Mesenchymal stem cell (in vitro differentiated cells and primary cell): ENCODE measurements at regions not wholly inside any gene's neighbourhood (a gene's known extent, or its start where the extent isn't known, plus 50 kb on each side); places are given as distances from the start of the nearest gene placed in this dataset.

Experiments
- DNase-seq: peaks from one replicate; pipeline ENCODE4 v3.0.0-alpha.2; 2013
- H2AFZ ChIP-seq: one replicate; pipeline ENCODE4 v1.6.1; 2013; ENCODE audit warnings: low read depth, mild to moderate bottlenecking, control low read depth, inconsistent platforms, low read length, moderate library complexity
- H2AK5ac ChIP-seq: 2 replicates; pipeline ENCODE4 v1.6.1; 2013; ENCODE audit warnings: low read length, moderate library complexity, mild to moderate bottlenecking, inconsistent platforms; ENCODE audit not compliant: severe bottlenecking
- H2BK120ac ChIP-seq: one replicate; pipeline ENCODE4 v1.6.1; 2013; ENCODE audit warnings: low read depth, mild to moderate bottlenecking, inconsistent platforms, low read length, moderate library complexity
- H2BK12ac ChIP-seq, 2 experiments: one replicate each; pipeline ENCODE4 v1.6.1; 2013; ENCODE audit warnings: inconsistent platforms in 2 of 2, low read length in 2 of 2, mild to moderate bottlenecking in 2 of 2, moderate library complexity in 2 of 2, control low read depth in 1 of 2
- H2BK15ac ChIP-seq: one replicate; pipeline ENCODE4 v1.6.1; 2013; ENCODE audit warnings: mild to moderate bottlenecking, low read depth, inconsistent platforms; ENCODE audit not compliant: poor library complexity, severe bottlenecking
- H2BK5ac ChIP-seq: 2 replicates; pipeline ENCODE4 v1.6.1; 2013; ENCODE audit warnings: low read depth, mild to moderate bottlenecking, low read length, control low read depth, inconsistent platforms; ENCODE audit not compliant: poor library complexity, severe bottlenecking
- H3K14ac ChIP-seq, 2 experiments: one replicate each; pipeline ENCODE4 v1.6.1; 2013; ENCODE audit warnings: inconsistent platforms in 2 of 2, low read length in 2 of 2, control low read depth in 1 of 2, mild to moderate bottlenecking in 1 of 2, moderate library complexity in 1 of 2
- H3K18ac ChIP-seq, 2 experiments: one replicate each; pipeline ENCODE4 v1.6.1; 2013; ENCODE audit warnings: inconsistent platforms in 2 of 2, low read length in 2 of 2, control low read depth in 1 of 2, low read depth in 1 of 2, mild to moderate bottlenecking in 1 of 2
- H3K23ac ChIP-seq, 2 experiments: one replicate each; pipeline ENCODE4 v1.6.1; 2013; ENCODE audit warnings: inconsistent platforms in 2 of 2, low read length in 2 of 2, mild to moderate bottlenecking in 2 of 2, moderate library complexity in 2 of 2, control low read depth in 1 of 2
- H3K27ac ChIP-seq: 2 replicates; pipeline ENCODE4 v1.5.1; 2013; ENCODE audit warnings: mild to moderate bottlenecking, moderate library complexity, low read length, control low read depth, inconsistent platforms; ENCODE audit not compliant: poor library complexity, severe bottlenecking
- H3K27me3 ChIP-seq, 2 experiments: 2 replicates each; pipeline versions ENCODE4 v1.6.1 to v1.7.0; 2013; ENCODE audit warnings: low read length in 2 of 2, mild to moderate bottlenecking in 2 of 2, moderate library complexity in 2 of 2, control low read depth in 1 of 2, inconsistent platforms in 1 of 2; ENCODE audit not compliant: control insufficient read depth in 1 of 2, insufficient read depth in 1 of 2
- H3K36me3 ChIP-seq, 2 experiments: 2 replicates each; pipeline versions ENCODE4 v1.6.1 to v1.7.0; 2013; ENCODE audit warnings: low read length in 2 of 2, control low read depth in 1 of 2, inconsistent platforms in 1 of 2, low read depth in 1 of 2, mild to moderate bottlenecking in 1 of 2; ENCODE audit not compliant: insufficient read depth in 2 of 2, control insufficient read depth in 1 of 2
- H3K4ac ChIP-seq, 2 experiments: one replicate each; pipeline ENCODE4 v1.6.1; 2013; ENCODE audit warnings: inconsistent platforms in 2 of 2, low read length in 2 of 2, mild to moderate bottlenecking in 2 of 2, moderate library complexity in 2 of 2, control low read depth in 1 of 2, low read depth in 1 of 2
- H3K4me1 ChIP-seq: 2 replicates; pipeline ENCODE4 v1.6.1; 2013; ENCODE audit warnings: low read depth, low read length, control low read depth; ENCODE audit not compliant: control insufficient read depth, insufficient read depth
- H3K4me2 ChIP-seq: 2 replicates; pipeline ENCODE4 v1.6.1; 2013; ENCODE audit warnings: low read length, mild to moderate bottlenecking, inconsistent platforms; ENCODE audit not compliant: poor library complexity, severe bottlenecking
- H3K4me3 ChIP-seq, 2 experiments: 2 replicates each; pipeline versions ENCODE4 v1.5.1 to v1.7.0; 2013; ENCODE audit warnings: low read length in 2 of 2, mild to moderate bottlenecking in 2 of 2, control low read depth in 1 of 2, low read depth in 1 of 2; ENCODE audit not compliant: insufficient read depth in 1 of 2
- H3K79me1 ChIP-seq: replicated peaks from 2 replicates; pipeline ENCODE4 v1.6.1; 2013; ENCODE audit warnings: mild to moderate bottlenecking, control low read depth, low read length, inconsistent platforms; ENCODE audit not compliant: poor library complexity, severe bottlenecking
- H3K9ac ChIP-seq: 2 replicates; pipeline ENCODE4 v1.7.0; 2013; ENCODE audit warnings: mild to moderate bottlenecking, low read length, moderate library complexity
- H3K9me3 ChIP-seq: 2 replicates; pipeline ENCODE4 v1.7.0; 2013; ENCODE audit warnings: mild to moderate bottlenecking, low read length; ENCODE audit not compliant: control insufficient read depth
- H4K8ac ChIP-seq: one replicate; pipeline ENCODE4 v1.6.1; 2013; ENCODE audit warnings: inconsistent platforms, mild to moderate bottlenecking, low read length, moderate library complexity
- H4K91ac ChIP-seq: one replicate; pipeline ENCODE4 v1.6.1; 2013; ENCODE audit warnings: mild to moderate bottlenecking, low read length, inconsistent platforms
- WGBS: methylation state at CpG from one replicate; pipeline ENCODE4 v1.1.7; 2013; ENCODE audit warnings: mixed read lengths; 5-methylcytosine and 5-hydroxymethylcytosine counted together

- Histone ChIP-seq H4K8ac (no peak overlapping the region), H3K9ac (no peak overlapping the region), H3K79me1 (no peaks in the 10 kb centered on the region), H2AFZ (no peak overlapping the region), H2BK120ac (no peak overlapping the region), H3K4me3 (no peak overlapping the region), H3K4me2 (no peak overlapping the region), H2BK15ac (no peak overlapping the region), H3K36me3 (no peaks in the 10 kb centered on the region), H3K27ac (no peak overlapping the region), H3K4me1 (no peaks in the 10 kb centered on the region), H3K23ac (no peak overlapping the region), H3K27me3 (peaks cover 0 to 2% of the 10 kb centered on the region in 2 experiments), H2AK5ac (no peak overlapping the region), H3K18ac (no peak overlapping the region), H3K9me3 (peaks cover 10% of the 10 kb centered on the region), H2BK12ac (no peak overlapping the region), H3K4ac (no peak overlapping the region), H2BK5ac (no peak overlapping the region), H3K14ac (no peak overlapping the region), H4K91ac (no peak overlapping the region)
- DNase-seq = no peak
- WGBS = no CpG with 5 or more reads among the region's 3 CpGs
Measured at GRCh38 chr3:59472541-59472940, 422.7 kb upstream of the CFAP20DC start.

GRCh38 chr3:59469948-59470723 is 420.3 kb upstream of the CFAP20DC start:
- whole genome bisulfite sequencing = 72% methylated on average over 2 of the region's 2 CpGs
- Histone ChIP-seq H3K9me3 (peaks cover 10% of the 10 kb centered on the region), H3K36me3 (no peaks in the 10 kb centered on the region), H2AK5ac (no peak overlapping the region), H3K9ac (no peak overlapping the region), H3K4me3 (no peak overlapping the region), H3K4ac (no peak overlapping the region), H3K4me1 (no peaks in the 10 kb centered on the region), H2BK5ac (no peak overlapping the region), H3K4me2 (no peak overlapping the region), H2AFZ (no peak overlapping the region), H4K91ac (no peak overlapping the region), H2BK15ac (no peak overlapping the region), H3K23ac (no peak overlapping the region), H3K14ac (no peak overlapping the region), H3K18ac (no peak overlapping the region), H2BK12ac (no peak overlapping the region), H4K8ac (no peak overlapping the region), H3K27ac (no peak overlapping the region), H2BK120ac (no peak overlapping the region), H3K79me1 (no peaks in the 10 kb centered on the region), H3K27me3 (no peaks in the 10 kb centered on the region)
- no peak for DNase-seq

GRCh38 chr3:59467476-59467875 is 417.7 kb upstream of the CFAP20DC start:
- no peak overlapping the region for H3K9ac ChIP-seq
- WGBS = 96% methylated on average over 2 of the region's 4 CpGs

GRCh38 chr3:59464187-59464586 is 414.4 kb upstream of the CFAP20DC start:
- no peak overlapping the region for H4K91ac ChIP-seq

More at GRCh38 chr3:59467476-59467875, 417.7 kb upstream of the CFAP20DC start:
- no peak for DNase-seq
- H3K4me1 ChIP-seq = no peaks in the 10 kb centered on the region
- no peaks in the 10 kb centered on the region for H3K27me3 ChIP-seq
- H2BK5ac ChIP-seq = no peak overlapping the region
- H2AFZ ChIP-seq = no peak overlapping the region
- no peaks in the 10 kb centered on the region for H3K36me3 ChIP-seq
- H4K91ac ChIP-seq = no peak overlapping the region
- no peak overlapping the region for H4K8ac ChIP-seq
- H2BK12ac ChIP-seq = no peak overlapping the region
- no peak overlapping the region for H2AK5ac ChIP-seq
- H3K14ac ChIP-seq = no peak overlapping the region
- H3K9me3 ChIP-seq = peaks cover 10% of the 10 kb centered on the region
- H3K4ac ChIP-seq = no peak overlapping the region
- no peak overlapping the region for H3K18ac ChIP-seq
- no peaks in the 10 kb centered on the region for H3K79me1 ChIP-seq
- H3K4me2 ChIP-seq = no peak overlapping the region
- no peak overlapping the region for H3K23ac ChIP-seq
- H2BK120ac ChIP-seq = no peak overlapping the region
- no peak overlapping the region for H3K4me3 ChIP-seq
- H3K27ac ChIP-seq = no peak overlapping the region
- H2BK15ac ChIP-seq = no peak overlapping the region

More at GRCh38 chr3:59464187-59464586, 414.4 kb upstream of the CFAP20DC start:
- Histone ChIP-seq H3K4me3 (no peak overlapping the region), H2BK15ac (no peak overlapping the region), H3K9me3 (no peaks in the 10 kb centered on the region), H2AK5ac (no peak overlapping the region), H3K23ac (no peak overlapping the region), H3K18ac (no peak overlapping the region), H3K36me3 (no peaks in the 10 kb centered on the region), H2BK12ac (no peak overlapping the region), H3K27me3 (no peaks in the 10 kb centered on the region), H3K27ac (no peak overlapping the region), H3K4me1 (no peaks in the 10 kb centered on the region), H3K79me1 (no peaks in the 10 kb centered on the region), H2AFZ (no peak overlapping the region), H3K9ac (no peak overlapping the region), H2BK5ac (no peak overlapping the region), H3K4me2 (no peak overlapping the region), H3K4ac (no peak overlapping the region), H3K14ac (no peak overlapping the region), H4K8ac (no peak overlapping the region), H2BK120ac (no peak overlapping the region)
- DNase-seq = no peak
- 88% methylated on average over 5 of the region's 6 CpGs for WGBS
